ENCODE measurements at regions not wholly inside any gene's neighbourhood (a gene's known extent, or its start where the extent isn't known, plus 50 kb on each side); places are given as distances from the start of the nearest gene placed in this dataset.

DNA sequence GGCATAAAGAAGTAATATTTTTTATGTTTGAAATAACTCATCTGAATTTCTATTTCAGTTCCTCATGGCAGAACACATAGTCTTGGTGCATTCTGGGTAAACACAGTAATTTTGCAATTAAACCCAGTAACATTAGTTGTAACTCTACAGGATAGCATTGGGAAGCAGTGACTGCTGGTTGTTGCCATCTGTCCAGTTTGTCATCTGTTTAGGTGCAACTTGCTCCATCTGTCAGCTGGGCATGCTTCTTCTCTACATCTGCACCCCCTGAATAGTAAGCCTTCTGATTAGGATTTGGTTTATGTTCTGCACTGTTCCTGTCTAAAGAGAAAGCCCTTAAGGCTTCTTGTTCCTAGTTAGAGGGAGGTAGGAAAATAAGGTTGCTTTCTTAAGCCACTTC, 63.5 kb upstream of the CSNK1A1L start:
- POLR2A ChIA-PET: no interaction called here
- no peak overlapping the region for H3K9ac ChIP-seq (ENCODE audit: insufficient read depth in 1 of 2, low read depth in 2 of 2, low read length in 2 of 2)
- in situ Hi-C loops (cut with MboI): no loop called here
- no peak overlapping the region for H2AFZ ChIP-seq (ENCODE audit: low read depth, low read length)
- H3K4me2 ChIP-seq (ENCODE audit: insufficient read depth, low read length): no peak overlapping the region
- intact Hi-C loops (cut with micrococcal nuclease): no loop called here
- H3K36me3 ChIP-seq (ENCODE audit: control insufficient read depth, insufficient read depth, low read length): no peaks in the 10 kb centered on the region
- no peak overlapping the region for H3K4me3 ChIP-seq
- H3K9me3 ChIP-seq (replicated peaks; ENCODE audit: control insufficient read depth, insufficient read depth, low read depth, low read length): no peaks in the 10 kb centered on the region
- ATAC-seq (no peak), FAIRE-seq (no peak), DNase-seq (ENCODE audit: extremely low read depth in 1 of 4, low spot score in 3 of 4) (no peak)
- no peaks in the 10 kb centered on the region for H4K20me1 ChIP-seq (replicated peaks; ENCODE audit: control insufficient read depth, insufficient read depth, low read length)
- no peaks in the 10 kb centered on the region for H3K9me1 ChIP-seq (ENCODE audit: control insufficient read depth, insufficient read depth, low read length)
- H3K27ac ChIP-seq (ENCODE audit: extremely low read depth, low read depth, low read length): no peak overlapping the region
- TF ChIP-seq ZBTB40 (IDR thresholded peaks at IDR 0.05) (no peak), ZBTB40 (CRISPR knock-in tag; IDR thresholded peaks at IDR 0.05) (no peak), COPS2 (conservative IDR thresholded peaks at IDR 0.05) (no peak), ASH1L (IDR thresholded peaks at IDR 0.05; ENCODE audit: borderline replicate concordance, low read depth, partially characterized antibody) (no peak)
- H3K4me1 ChIP-seq (replicated peaks in 1 of 2; ENCODE audit: control insufficient read depth in 2 of 2, insufficient read depth in 2 of 2, low read length in 2 of 2): no peaks in the 10 kb centered on the region
- CTCF ChIA-PET (ENCODE audit: low intra/inter-chr PET ratio): no interaction called here
- no peaks in the 10 kb centered on the region for H3K27me3 ChIP-seq (ENCODE audit: control insufficient read depth in 2 of 2, insufficient read depth in 2 of 2, low read length in 2 of 2)
- no TSS peak for BruUV-seq (replicated peaks)
- no peaks in the 10 kb centered on the region for H3K79me2 ChIP-seq (ENCODE audit: control insufficient read depth, insufficient read depth, low read length)
